ENCODE measurements at regions not wholly inside any gene's neighbourhood (a gene's known extent, or its start where the extent isn't known, plus 50 kb on each side); places are given as distances from the start of the nearest gene placed in this dataset.

DNA sequence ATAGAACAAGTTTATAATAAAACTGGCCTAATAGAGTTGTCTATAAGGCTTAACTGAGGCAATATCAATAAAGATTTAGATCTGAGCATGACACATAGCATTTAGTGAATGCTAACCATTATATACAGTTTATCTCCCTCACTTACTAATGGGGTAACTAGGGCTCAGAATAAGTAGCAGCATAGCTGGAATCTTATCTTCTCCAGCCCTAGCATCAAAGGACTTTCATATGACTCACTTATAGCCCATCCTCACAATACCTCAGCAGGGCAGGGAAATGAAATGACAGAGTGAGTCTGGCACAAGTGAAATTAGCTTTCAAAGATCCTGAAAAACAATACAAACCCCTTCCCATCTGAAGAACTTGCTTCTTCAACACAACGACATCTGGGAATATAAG lies 362.9 kb downstream of the KIF20B start:
- no peaks in the 10 kb centered on the region for H3K36me3 ChIP-seq (replicated peaks; ENCODE audit: insufficient read depth, low read length)
- H3K4me3 ChIP-seq (ENCODE audit: low read length) = no peak overlapping the region
- DNase-seq = no peak
- H3K27me3 ChIP-seq (replicated peaks; ENCODE audit: insufficient read depth, low read length) = no peaks in the 10 kb centered on the region
- H3K9ac ChIP-seq (ENCODE audit: low read length) = no peak overlapping the region
- no peak overlapping the region for H3K27ac ChIP-seq (ENCODE audit: low read length)
- H3K9me3 ChIP-seq (replicated peaks; ENCODE audit: insufficient read depth, low read length) = no peaks in the 10 kb centered on the region
- no peak overlapping the region for H2AFZ ChIP-seq (ENCODE audit: low read length)
- no peak overlapping the region for H3K4me2 ChIP-seq (ENCODE audit: low read depth, low read length)
- no peaks in the 10 kb centered on the region for H3K9me2 ChIP-seq (replicated peaks; ENCODE audit: insufficient read depth, low read length)
- no peaks in the 10 kb centered on the region for H3F3A ChIP-seq (ENCODE audit: insufficient read depth, low read length)
- H3K79me2 ChIP-seq (ENCODE audit: low read length) = no peaks in the 10 kb centered on the region
- H4K20me1 ChIP-seq (ENCODE audit: insufficient read depth, low read length) = no peaks in the 10 kb centered on the region
- no peaks in the 10 kb centered on the region for H3K4me1 ChIP-seq (ENCODE audit: low read length)
- TF ChIP-seq EZH2phosphoT487 (IDR thresholded peaks at IDR 0.05; ENCODE audit: low read length) (no peak), EZH2 (optimal IDR thresholded peaks at IDR 0.05; ENCODE audit: low read depth, low read length) (no peak)
- TF ChIP-seq, protein P1, sequence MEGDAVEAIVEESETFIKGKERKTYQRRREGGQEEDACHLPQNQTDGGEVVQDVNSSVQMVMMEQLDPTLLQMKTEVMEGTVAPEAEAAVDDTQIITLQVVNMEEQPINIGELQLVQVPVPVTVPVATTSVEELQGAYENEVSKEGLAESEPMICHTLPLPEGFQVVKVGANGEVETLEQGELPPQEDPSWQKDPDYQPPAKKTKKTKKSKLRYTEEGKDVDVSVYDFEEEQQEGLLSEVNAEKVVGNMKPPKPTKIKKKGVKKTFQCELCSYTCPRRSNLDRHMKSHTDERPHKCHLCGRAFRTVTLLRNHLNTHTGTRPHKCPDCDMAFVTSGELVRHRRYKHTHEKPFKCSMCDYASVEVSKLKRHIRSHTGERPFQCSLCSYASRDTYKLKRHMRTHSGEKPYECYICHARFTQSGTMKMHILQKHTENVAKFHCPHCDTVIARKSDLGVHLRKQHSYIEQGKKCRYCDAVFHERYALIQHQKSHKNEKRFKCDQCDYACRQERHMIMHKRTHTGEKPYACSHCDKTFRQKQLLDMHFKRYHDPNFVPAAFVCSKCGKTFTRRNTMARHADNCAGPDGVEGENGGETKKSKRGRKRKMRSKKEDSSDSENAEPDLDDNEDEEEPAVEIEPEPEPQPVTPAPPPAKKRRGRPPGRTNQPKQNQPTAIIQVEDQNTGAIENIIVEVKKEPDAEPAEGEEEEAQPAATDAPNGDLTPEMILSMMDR (IDR thresholded peaks at IDR 0.05; ENCODE audit: low read length) = no peak

DNA sequence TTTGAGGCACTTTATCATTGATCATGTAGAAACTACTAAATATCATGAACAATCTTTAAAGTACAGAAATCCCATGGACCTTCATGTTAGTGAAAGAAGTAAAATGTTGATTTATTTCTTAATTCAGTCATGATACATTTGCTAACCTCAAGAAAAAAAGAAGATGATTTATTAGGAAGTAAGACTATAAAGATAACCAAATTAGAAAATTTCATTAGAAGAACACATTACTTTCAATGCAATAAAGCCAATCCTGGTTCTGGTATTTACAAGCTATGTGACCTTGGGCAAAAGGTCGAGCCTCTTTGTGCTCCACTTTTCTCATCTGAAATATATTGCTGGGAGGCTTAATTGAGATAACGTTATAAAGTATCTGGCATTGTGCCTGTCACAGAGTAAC lies 365.0 kb downstream of the KIF20B start:
- Histone ChIP-seq H3K9me3 (replicated peaks; ENCODE audit: insufficient read depth, low read length) (no peaks in the 10 kb centered on the region), H3K27ac (ENCODE audit: low read length) (no peak overlapping the region), H3K4me1 (ENCODE audit: low read length) (no peaks in the 10 kb centered on the region), H3K4me2 (ENCODE audit: low read depth, low read length) (no peak overlapping the region), H3K9ac (ENCODE audit: low read length) (no peak overlapping the region), H2AFZ (ENCODE audit: low read length) (no peak overlapping the region), H3K9me2 (replicated peaks; ENCODE audit: insufficient read depth, low read length) (no peaks in the 10 kb centered on the region), H3K79me2 (ENCODE audit: low read length) (no peaks in the 10 kb centered on the region), H3K4me3 (ENCODE audit: low read length) (no peak overlapping the region), H4K20me1 (ENCODE audit: insufficient read depth, low read length) (no peaks in the 10 kb centered on the region), H3K27me3 (replicated peaks; ENCODE audit: insufficient read depth, low read length) (no peaks in the 10 kb centered on the region), H3F3A (ENCODE audit: insufficient read depth, low read length) (no peaks in the 10 kb centered on the region), H3K36me3 (replicated peaks; ENCODE audit: insufficient read depth, low read length) (no peaks in the 10 kb centered on the region)
- no peak for TF ChIP-seq EZH2phosphoT487 (IDR thresholded peaks at IDR 0.05; ENCODE audit: low read length)
- TF ChIP-seq EZH2 (optimal IDR thresholded peaks at IDR 0.05; ENCODE audit: low read depth, low read length) = no peak
- TF ChIP-seq, protein P1 (IDR thresholded peaks at IDR 0.05; ENCODE audit: low read length) = no peak
- no peak for DNase-seq

DNA sequence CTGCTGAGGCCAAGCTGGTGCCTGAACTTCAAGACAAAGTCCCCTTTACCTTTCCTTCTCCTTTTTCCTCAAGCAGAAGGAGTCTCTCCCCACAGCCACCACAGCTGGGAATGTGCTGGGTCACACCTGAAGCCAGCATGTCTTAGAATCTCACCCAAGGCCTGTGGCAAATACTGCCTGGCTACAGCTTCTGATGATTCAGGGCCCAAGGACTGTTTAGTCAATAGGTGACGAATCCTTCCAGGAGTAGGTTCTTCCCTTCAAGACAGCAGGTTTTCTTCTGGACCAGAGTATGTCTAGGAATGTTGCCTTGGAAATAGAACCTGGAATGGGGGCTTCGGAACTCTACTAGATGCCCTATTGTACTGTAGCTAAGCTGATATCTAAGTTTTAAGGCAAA lies 374.6 kb downstream of the KIF20B start:
- H4K20me1 ChIP-seq (ENCODE audit: insufficient read depth, low read length) = no peaks in the 10 kb centered on the region
- H3K4me1 ChIP-seq (ENCODE audit: low read length) = peaks cover 5% of the 10 kb centered on the region; the same call in 1 of the 2 replicates
- H3K27ac ChIP-seq (ENCODE audit: low read length) = no peak overlapping the region
- H3F3A ChIP-seq (ENCODE audit: insufficient read depth, low read length) = no peaks in the 10 kb centered on the region
- H3K9me3 ChIP-seq (replicated peaks; ENCODE audit: insufficient read depth, low read length) = no peaks in the 10 kb centered on the region
- H2AFZ ChIP-seq (ENCODE audit: low read length) = no peak overlapping the region
- no peak for DNase-seq
- H3K27me3 ChIP-seq (replicated peaks; ENCODE audit: insufficient read depth, low read length) = no peaks in the 10 kb centered on the region
- no peak overlapping the region for H3K9ac ChIP-seq (ENCODE audit: low read length)
- TF ChIP-seq EZH2phosphoT487 (IDR thresholded peaks at IDR 0.05; ENCODE audit: low read length) = no peak
- no peak for TF ChIP-seq EZH2 (optimal IDR thresholded peaks at IDR 0.05; ENCODE audit: low read depth, low read length)
- TF ChIP-seq, protein P1 (IDR thresholded peaks at IDR 0.05; ENCODE audit: low read length) = no peak
- no peaks in the 10 kb centered on the region for H3K79me2 ChIP-seq (ENCODE audit: low read length)
- H3K4me3 ChIP-seq (ENCODE audit: low read length) = no peak overlapping the region
- H3K4me2 ChIP-seq (ENCODE audit: low read depth, low read length) = no peak overlapping the region
- H3K36me3 ChIP-seq (replicated peaks; ENCODE audit: insufficient read depth, low read length) = no peaks in the 10 kb centered on the region
- no peaks in the 10 kb centered on the region for H3K9me2 ChIP-seq (replicated peaks; ENCODE audit: insufficient read depth, low read length)

All from MM.1S (cell line).